Breast epithelium (tissue), 3 donors: ENCODE measurements at regions not wholly inside any gene's neighbourhood (a gene's known extent, or its start where the extent isn't known, plus 50 kb on each side); places are given as distances from the start of the nearest gene placed in this dataset.
"Not testable (repeated sequence)": the region's sequence is repeated elsewhere in the genome, so short reads cannot be mapped to it uniquely, and the experiment has no call there.

Source experiments
- CTCF ChIP-seq, 3 donors: fragments of 450-650 bp; IDR thresholded peaks; one replicate each; pipeline ENCODE4 v1.5.1; 2016 to 2017; ENCODE audit warnings: antibody characterized with exemption in 3 of 3, mild to moderate bottlenecking in 3 of 3, moderate library complexity in 3 of 3
- POLR2A ChIP-seq: fragments of 450-650 bp; IDR thresholded peaks from one replicate; pipeline ENCODE4 v1.6.1; 2016; ENCODE audit warnings: antibody characterized with exemption, mild to moderate bottlenecking, moderate library complexity
- POLR2AphosphoS5 ChIP-seq, 3 donors: sonication (generic); formaldehyde crosslinking; IDR thresholded peaks; one replicate each; pipeline ENCODE4 v1.6.1; 2017; ENCODE audit warnings: antibody characterized with exemption in 3 of 3

- TF ChIP-seq CTCF (IDR thresholded peaks at IDR 0.05); POLR2A; POLR2AphosphoS5 (IDR thresholded peaks at IDR 0.05): not testable (repeated sequence)
Measured at GRCh38 chr21:18857606-18858005, 454.0 kb upstream of the TMPRSS15 start.
